Stimulated activated CD4-positive, alpha-beta T cell treated with anti-CD3 and anti-CD28 coated beads, Interleukin-4, amount 100 ng/mL, for 4 hours (primary cell): ENCODE measurements at regions not wholly inside any gene's neighbourhood (a gene's known extent, or its start where the extent isn't known, plus 50 kb on each side); places are given as distances from the start of the nearest gene placed in this dataset.

Experiments used
- DNase-seq, 2 experiments: peaks; one replicate each; pipeline ENCODE4 v3.0.0-alpha.2; 2020

- DNase-seq, result no peak
These were observed 152.6 kb downstream of the FAM43A start for GRCh38 chr3:194838236-194838635.

- DNase-seq, result no peak
These were observed 155.2 kb downstream of the FAM43A start for GRCh38 chr3:194840661-194841514.

- no peak for DNase-seq
These were observed 155.8 kb downstream of the FAM43A start for GRCh38 chr3:194841515-194841841.

- no peak for DNase-seq
These were observed 157.9 kb downstream of the FAM43A start for GRCh38 chr3:194843556-194843955.

- DNase-seq, result no peak
These were observed 158.4 kb downstream of the FAM43A start for GRCh38 chr3:194844046-194844445.

- DNase-seq, result no peak
These were observed 163.6 kb downstream of the FAM43A start for GRCh38 chr3:194849166-194849875.

- no peak for DNase-seq
These were observed 165.6 kb downstream of the FAM43A start for GRCh38 chr3:194851254-194851653.

- no peak for DNase-seq
These were observed 166.3 kb downstream of the FAM43A start for GRCh38 chr3:194851941-194852340.

GRCh38 chr3:194852345-194852744, 166.7 kb downstream of the FAM43A start:
- no peak for DNase-seq

GRCh38 chr3:194852831-194853508, 167.3 kb downstream of the FAM43A start:
- no peak for DNase-seq

- no peak for DNase-seq
These were observed 168.5 kb downstream of the FAM43A start for GRCh38 chr3:194854206-194854605.

GRCh38 chr3:194854659-194855390, 169.1 kb downstream of the FAM43A start:
- no peak for DNase-seq

GRCh38 chr3:194856296-194856695, 170.6 kb downstream of the FAM43A start:
- DNase-seq, result no peak

GRCh38 chr3:194857469-194858113, 171.9 kb downstream of the FAM43A start:
- no peak for DNase-seq

- no peak for DNase-seq
These were observed 172.7 kb downstream of the FAM43A start for GRCh38 chr3:194858382-194858781.

GRCh38 chr3:194860725-194861124, 175.0 kb downstream of the FAM43A start:
- DNase-seq, result no peak

GRCh38 chr3:194861375-194861774, 175.7 kb downstream of the FAM43A start:
- no peak for DNase-seq

GRCh38 chr3:194865061-194865460, 179.4 kb downstream of the FAM43A start:
- no peak for DNase-seq

- DNase-seq, result no peak
These were observed 179.9 kb downstream of the FAM43A start for GRCh38 chr3:194865615-194866014.

GRCh38 chr3:194866236-194866635, 180.6 kb downstream of the FAM43A start:
- no peak for DNase-seq

- no peak for DNase-seq
These were observed 181.7 kb downstream of the FAM43A start for GRCh38 chr3:194867270-194867983.

- DNase-seq, result no peak
These were observed 183.1 kb downstream of the FAM43A start for GRCh38 chr3:194868831-194869230.
